OCI-LY1 (cell line): ENCODE measurements at regions not wholly inside any gene's neighbourhood (a gene's known extent, or its start where the extent isn't known, plus 50 kb on each side); places are given as distances from the start of the nearest gene placed in this dataset.

Experiments used
- CTCF ChIP-seq: fragments of 200-600 bp; sonication (generic), shearing (Covaris generic); IDR thresholded peaks from 2 replicates; pipeline ENCODE4 v1.5.1; 2017; ENCODE audit warnings: mild to moderate bottlenecking, antibody characterized with exemption, low read length, moderate library complexity, mixed read lengths
- EZH2 ChIP-seq: fragments of 200-600 bp; sonication (generic), shearing (Covaris generic); IDR thresholded peaks from 2 replicates; pipeline ENCODE4 v1.8.0; 2017; ENCODE audit warnings: borderline replicate concordance, mixed run types, mild to moderate bottlenecking, antibody characterized with exemption, low read length, moderate library complexity, mixed read lengths

DNA sequence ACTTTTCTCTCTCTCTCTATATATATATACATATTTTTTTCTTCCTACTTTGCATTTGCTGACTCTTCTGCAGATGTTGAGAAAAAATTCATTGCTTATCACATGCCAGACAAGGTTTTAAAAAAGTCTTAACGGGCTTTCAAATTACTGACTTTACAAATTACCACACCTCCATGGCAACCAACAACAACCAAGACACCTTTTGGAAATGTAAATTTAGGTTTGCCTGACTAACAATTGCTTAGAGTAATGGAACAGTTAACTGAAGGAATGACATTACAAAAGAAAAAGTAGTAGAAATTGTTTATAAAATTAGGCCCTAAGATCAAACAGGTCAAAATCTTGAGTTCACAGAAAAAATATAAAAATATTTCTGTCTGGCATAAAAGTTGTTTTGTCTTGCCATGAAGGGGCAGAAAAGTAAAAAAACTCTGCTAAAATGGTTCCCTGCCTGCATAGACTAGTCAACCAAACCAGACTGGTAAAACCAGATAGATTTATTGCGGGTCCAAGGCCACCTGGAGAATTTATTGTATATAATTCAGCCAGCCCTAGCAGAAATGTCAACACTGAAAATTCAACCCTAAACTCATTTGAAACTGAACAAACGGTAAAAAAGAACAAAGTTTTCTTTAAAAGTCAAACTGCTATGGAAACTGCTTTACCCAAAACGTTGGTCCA is 92.8 kb upstream of the FRMD1 start:
- TF ChIP-seq CTCF = no peak
- no peak for TF ChIP-seq EZH2
